Gastroesophageal sphincter (tissue), 4 donors: ENCODE measurements at regions not wholly inside any gene's neighbourhood (a gene's known extent, or its start where the extent isn't known, plus 50 kb on each side); places are given as distances from the start of the nearest gene placed in this dataset.

Experiments used
- ATAC-seq: fragments of 150-250 bp; one replicate; pipeline ENCODE4 v1.9.1; 2016; ENCODE audit warnings: mild to moderate bottlenecking, moderate library complexity
- H3K27ac ChIP-seq, 4 donors: fragments of 200-600 bp; sonication (generic) in 3 of 4; 1 replicate in 3 of 4; 2 replicates in 1 of 4; pipeline ENCODE4 v1.5.1; 2016 to 2019
- H3K27me3 ChIP-seq: fragments of 200-600 bp; sonication (generic); one replicate; pipeline ENCODE4 v1.5.1; 2019
- H3K36me3 ChIP-seq, 2 donors: fragments of 200-600 bp; sonication (generic); one replicate each; pipeline ENCODE4 v1.5.1; 2019; ENCODE audit warnings: control low read depth in 1 of 2
- H3K4me1 ChIP-seq, 3 donors: fragments of 200-600 bp; sonication (generic); 1 replicate in 2 of 3; 2 replicates in 1 of 3; pipeline ENCODE4 v1.5.1; 2016 to 2019; ENCODE audit warnings: control low read depth in 2 of 3
- H3K4me3 ChIP-seq, 2 donors: fragments of 200-600 bp; sonication (generic); one replicate each; pipeline ENCODE4 v1.5.1; 2019; ENCODE audit warnings: mild to moderate bottlenecking in 1 of 2, moderate library complexity in 1 of 2
- H3K9me3 ChIP-seq, 3 donors: fragments of 200-600 bp; sonication (generic); one replicate each; pipeline ENCODE4 v1.5.1; 2017 to 2019; ENCODE audit warnings: control low read depth in 2 of 3
- EP300 ChIP-seq: sonication (generic); formaldehyde crosslinking; IDR thresholded peaks from one replicate; pipeline ENCODE4 v1.6.1; 2017; ENCODE audit warnings: antibody characterized with exemption, mild to moderate bottlenecking
- POLR2A ChIP-seq, 2 donors: fragments of 450-650 bp; IDR thresholded peaks; one replicate each; pipeline ENCODE4 v1.6.1; 2017; ENCODE audit warnings: antibody characterized with exemption in 2 of 2, mild to moderate bottlenecking in 2 of 2, moderate library complexity in 1 of 2
- POLR2AphosphoS5 ChIP-seq: sonication (generic); formaldehyde crosslinking; IDR thresholded peaks from one replicate; pipeline ENCODE4 v1.6.1; 2017; ENCODE audit warnings: antibody characterized with exemption
- WGBS, 2 donors: methylation state at CpG; one replicate each; pipeline ENCODE4 v1.1.5; 2018; ENCODE audit warnings: low coverage in 1 of 2; 5-methylcytosine and 5-hydroxymethylcytosine counted together
- TF ChIP-seq, protein P1 (sequence below), 4 experiments: fragments of 200-600 bp in 2 of 4; fragments of 450-650 bp in 2 of 4; sonication (generic) in 1 of 4; IDR thresholded peaks; one replicate each; pipeline ENCODE4 v1.5.1; 2017 to 2019; ENCODE audit warnings: antibody characterized with exemption in 4 of 4, mild to moderate bottlenecking in 2 of 4, moderate library complexity in 2 of 4

DNA sequence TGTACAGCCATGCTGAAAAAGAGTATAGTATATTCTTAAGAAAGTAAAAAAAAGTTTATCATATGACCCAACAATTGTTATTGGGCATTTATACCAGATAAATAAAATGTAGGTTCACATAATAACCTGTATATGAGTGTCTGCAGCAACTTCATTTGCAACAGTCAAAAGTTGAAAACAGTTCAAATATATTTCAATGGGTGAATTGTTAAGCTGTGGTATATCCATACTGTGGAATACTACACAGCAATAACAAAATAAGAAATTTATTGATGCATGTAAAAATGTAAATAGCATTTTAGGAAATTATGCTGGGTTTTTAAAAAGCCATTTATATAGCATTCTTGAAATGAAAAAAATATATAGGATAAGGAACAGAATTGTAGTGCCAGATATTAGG, 1420.1 kb upstream of the ACO1 start:
- H3K4me3 ChIP-seq: no peak overlapping the region
- ATAC-seq: no peak
- H3K27me3 ChIP-seq: no peaks in the 10 kb centered on the region
- H3K27ac ChIP-seq: no peak overlapping the region
- no peaks in the 10 kb centered on the region for H3K36me3 ChIP-seq
- no peaks in the 10 kb centered on the region for H3K9me3 ChIP-seq
- TF ChIP-seq POLR2A (IDR thresholded peaks at IDR 0.05): no peak
- TF ChIP-seq, protein P1, sequence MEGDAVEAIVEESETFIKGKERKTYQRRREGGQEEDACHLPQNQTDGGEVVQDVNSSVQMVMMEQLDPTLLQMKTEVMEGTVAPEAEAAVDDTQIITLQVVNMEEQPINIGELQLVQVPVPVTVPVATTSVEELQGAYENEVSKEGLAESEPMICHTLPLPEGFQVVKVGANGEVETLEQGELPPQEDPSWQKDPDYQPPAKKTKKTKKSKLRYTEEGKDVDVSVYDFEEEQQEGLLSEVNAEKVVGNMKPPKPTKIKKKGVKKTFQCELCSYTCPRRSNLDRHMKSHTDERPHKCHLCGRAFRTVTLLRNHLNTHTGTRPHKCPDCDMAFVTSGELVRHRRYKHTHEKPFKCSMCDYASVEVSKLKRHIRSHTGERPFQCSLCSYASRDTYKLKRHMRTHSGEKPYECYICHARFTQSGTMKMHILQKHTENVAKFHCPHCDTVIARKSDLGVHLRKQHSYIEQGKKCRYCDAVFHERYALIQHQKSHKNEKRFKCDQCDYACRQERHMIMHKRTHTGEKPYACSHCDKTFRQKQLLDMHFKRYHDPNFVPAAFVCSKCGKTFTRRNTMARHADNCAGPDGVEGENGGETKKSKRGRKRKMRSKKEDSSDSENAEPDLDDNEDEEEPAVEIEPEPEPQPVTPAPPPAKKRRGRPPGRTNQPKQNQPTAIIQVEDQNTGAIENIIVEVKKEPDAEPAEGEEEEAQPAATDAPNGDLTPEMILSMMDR (IDR thresholded peaks at IDR 0.05): no peak
- no peak for TF ChIP-seq EP300
- no peak for TF ChIP-seq POLR2AphosphoS5
- no peaks in the 10 kb centered on the region for H3K4me1 ChIP-seq

DNA sequence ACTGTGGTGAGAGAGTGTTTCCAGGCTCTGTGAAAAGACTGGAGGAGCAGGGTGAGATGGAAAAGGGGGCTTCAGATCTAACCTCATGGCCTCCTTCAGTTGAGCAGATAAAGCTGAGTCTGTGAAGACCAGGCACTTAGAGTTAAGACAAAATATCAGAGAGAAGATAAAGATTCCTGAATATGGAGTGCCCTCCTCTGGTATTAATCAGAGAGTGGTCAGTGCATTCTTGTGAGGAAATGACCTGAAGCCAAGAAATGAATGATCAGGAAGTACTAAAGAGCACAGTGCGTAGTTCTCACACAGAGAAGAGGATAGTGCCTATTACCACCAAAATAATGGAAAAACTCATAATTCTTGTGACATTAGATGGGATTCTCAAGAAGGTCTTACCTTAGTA, 1417.0 kb upstream of the ACO1 start:
- WGBS, 2 donors: 40% methylated on average over 1 of the region's 1 CpG; no CpG with 5 or more reads in 1 of the 2 donors
- no peaks in the 10 kb centered on the region for H3K27me3 ChIP-seq
- no peaks in the 10 kb centered on the region for H3K4me1 ChIP-seq
- H3K36me3 ChIP-seq: no peaks in the 10 kb centered on the region
- H3K9me3 ChIP-seq: no peaks in the 10 kb centered on the region
- no peak overlapping the region for H3K4me3 ChIP-seq
- no peak for TF ChIP-seq POLR2A (IDR thresholded peaks at IDR 0.05)
- TF ChIP-seq, protein P1 (IDR thresholded peaks at IDR 0.05): no peak
- TF ChIP-seq EP300: no peak
- TF ChIP-seq POLR2AphosphoS5: no peak
- H3K27ac ChIP-seq: no peak overlapping the region
- no peak for ATAC-seq

DNA sequence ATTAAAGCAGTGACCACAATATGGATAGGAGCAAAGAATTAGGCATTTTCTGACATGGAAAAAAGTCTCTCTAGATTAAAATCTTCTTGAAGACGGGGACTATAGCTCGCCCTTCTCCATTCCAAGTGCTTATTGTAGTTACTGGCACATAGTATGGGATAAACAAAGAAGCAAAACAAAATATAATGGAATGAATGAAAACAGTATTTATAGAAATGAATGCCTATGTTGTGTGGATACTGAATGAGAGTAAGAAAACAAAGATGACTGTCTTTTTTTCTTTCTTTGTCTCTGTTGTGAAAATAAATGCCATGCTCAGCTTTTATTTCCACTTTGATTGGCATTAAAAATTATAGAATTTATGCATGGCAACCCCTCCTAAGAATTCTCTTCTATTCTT, 1414.3 kb upstream of the ACO1 start:
- Histone ChIP-seq H3K27me3 (no peaks in the 10 kb centered on the region), H3K27ac (no peak overlapping the region), H3K4me3 (no peak overlapping the region), H3K4me1 (no peaks in the 10 kb centered on the region), H3K36me3 (no peaks in the 10 kb centered on the region), H3K9me3 (no peaks in the 10 kb centered on the region)
- no peak for ATAC-seq
- 62 to 74% methylated on average over 2 of the region's 2 CpGs for WGBS, 2 donors
- no peak for TF ChIP-seq POLR2AphosphoS5
- TF ChIP-seq, protein P1 (IDR thresholded peaks at IDR 0.05): no peak
- no peak for TF ChIP-seq EP300
- TF ChIP-seq POLR2A (IDR thresholded peaks at IDR 0.05): no peak

DNA sequence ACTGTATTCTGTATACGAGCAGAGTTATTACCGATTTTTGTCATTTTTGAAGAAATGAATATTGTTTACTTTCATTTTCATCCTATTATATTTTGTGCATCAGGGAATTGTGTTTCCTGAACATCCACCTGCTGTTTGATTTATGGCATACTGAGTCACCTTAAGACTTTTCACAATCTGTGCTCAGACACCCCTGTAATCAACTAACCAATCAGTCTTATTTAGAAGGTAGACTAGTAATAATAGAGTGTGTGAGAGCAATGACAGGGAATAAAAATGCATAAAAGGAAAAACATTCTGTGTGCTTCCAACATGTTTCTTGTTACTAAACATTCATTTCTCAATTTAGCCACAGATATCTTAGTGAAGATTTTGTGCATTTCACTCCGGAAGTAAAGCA, 1413.6 kb upstream of the ACO1 start:
- TF ChIP-seq POLR2AphosphoS5: no peak
- TF ChIP-seq, protein P1 (IDR thresholded peaks at IDR 0.05): no peak
- no peak for TF ChIP-seq EP300
- TF ChIP-seq POLR2A (IDR thresholded peaks at IDR 0.05): no peak
- no peak overlapping the region for H3K4me3 ChIP-seq
- H3K4me1 ChIP-seq: no peaks in the 10 kb centered on the region
- 65 to 71% methylated on average over 3 of the region's 3 CpGs for WGBS, 2 donors
- no peaks in the 10 kb centered on the region for H3K36me3 ChIP-seq
- no peak for ATAC-seq
- H3K27ac ChIP-seq: no peak overlapping the region
- no peaks in the 10 kb centered on the region for H3K9me3 ChIP-seq
- H3K27me3 ChIP-seq: no peaks in the 10 kb centered on the region

DNA sequence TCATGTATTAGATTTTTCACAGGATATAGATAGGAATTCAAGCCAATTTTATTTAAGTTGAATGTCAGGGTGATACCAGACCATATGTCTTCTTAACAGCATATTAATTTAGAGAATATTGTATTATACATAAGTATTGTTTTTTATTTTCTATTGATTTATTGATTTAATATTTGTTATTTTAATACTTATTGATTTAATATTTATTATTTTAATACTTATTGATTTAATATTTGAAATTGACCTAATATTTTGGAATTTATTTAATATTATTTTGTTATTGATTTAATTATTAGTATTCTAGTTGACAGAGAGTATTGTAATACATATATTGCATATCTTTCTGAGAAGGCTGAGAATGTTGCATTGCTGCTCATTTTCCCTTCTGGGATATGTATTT, 1411.8 kb upstream of the ACO1 start:
- Histone ChIP-seq H3K27ac (no peak overlapping the region), H3K4me3 (no peak overlapping the region), H3K9me3 (no peaks in the 10 kb centered on the region), H3K27me3 (no peaks in the 10 kb centered on the region), H3K36me3 (no peaks in the 10 kb centered on the region), H3K4me1 (no peaks in the 10 kb centered on the region)
- TF ChIP-seq, protein P1 (IDR thresholded peaks at IDR 0.05): no peak
- TF ChIP-seq POLR2AphosphoS5: no peak
- no peak for TF ChIP-seq EP300
- no peak for TF ChIP-seq POLR2A (IDR thresholded peaks at IDR 0.05)
- ATAC-seq: no peak
